NT2/D1 (cell line): ENCODE measurements at regions not wholly inside any gene's neighbourhood (a gene's known extent, or its start where the extent isn't known, plus 50 kb on each side); places are given as distances from the start of the nearest gene placed in this dataset.

Source experiments
- SUZ12 ChIP-seq: IDR thresholded peaks from 2 replicates; pipeline ENCODE4 v1.6.1; 2011; ENCODE audit not compliant: insufficient read length, insufficient read depth; ENCODE audit errors: extremely low read depth
- YY1 ChIP-seq: IDR thresholded peaks from 2 replicates; pipeline ENCODE4 v1.6.1; 2011; ENCODE audit not compliant: insufficient read length, insufficient read depth
- ZNF274 ChIP-seq: IDR thresholded peaks from 2 replicates; pipeline ENCODE4 v1.6.1; 2011; ENCODE audit warnings: mild to moderate bottlenecking, low read depth, low read length

DNA sequence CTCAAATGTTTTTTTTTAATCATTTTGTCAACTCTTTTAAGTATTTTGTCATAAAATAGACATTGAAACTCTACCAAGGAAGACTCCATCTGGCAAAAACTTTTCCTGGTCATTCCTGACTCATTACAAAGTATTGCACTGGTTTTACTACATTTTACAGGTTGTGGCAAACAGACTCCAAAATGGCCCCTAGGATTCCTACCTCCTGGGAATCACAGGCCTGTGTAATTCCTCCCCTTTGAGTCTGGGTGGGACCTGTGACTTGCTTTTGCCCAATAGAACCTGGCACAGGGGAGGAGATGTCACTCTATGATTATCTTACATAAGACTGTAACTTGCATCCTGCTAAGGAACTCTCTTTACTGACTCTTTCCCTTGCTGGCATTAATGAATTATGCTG is 123.6 kb upstream of the KCNJ6 start:
- TF ChIP-seq ZNF274 (no peak), YY1 (no peak), SUZ12 (no peak)
